ENCODE measurements at regions not wholly inside any gene's neighbourhood (a gene's known extent, or its start where the extent isn't known, plus 50 kb on each side); places are given as distances from the start of the nearest gene placed in this dataset.

- DNase-seq, result no peak
Observed at GRCh38 chr17:77809814-77810213, 148.7 kb upstream of the TNRC6C start.

GRCh38 chr17:77810536-77810935, 148.0 kb upstream of the TNRC6C start:
- no peak for DNase-seq

- DNase-seq, result no peak
Observed at GRCh38 chr17:77811521-77811920, 147.0 kb upstream of the TNRC6C start.

- no peak for DNase-seq
Observed at GRCh38 chr17:77814091-77814772, 144.3 kb upstream of the TNRC6C start.

- DNase-seq, result no peak
Observed at GRCh38 chr17:77815127-77815905, 143.2 kb upstream of the TNRC6C start.

- no peak for DNase-seq
Observed at GRCh38 chr17:77817953-77818352, 140.6 kb upstream of the TNRC6C start.

- no peak for DNase-seq
Observed at GRCh38 chr17:77819497-77819896, 139.0 kb upstream of the TNRC6C start.

- no peak for DNase-seq
Observed at GRCh38 chr17:77821114-77821513, 137.4 kb upstream of the TNRC6C start.

GRCh38 chr17:77822302-77823030, 136.0 kb upstream of the TNRC6C start:
- DNase-seq, result no peak

GRCh38 chr17:77824102-77824779, 134.3 kb upstream of the TNRC6C start:
- no peak for DNase-seq

- no peak for DNase-seq
Observed at GRCh38 chr17:77824780-77825280, 133.7 kb upstream of the TNRC6C start.

GRCh38 chr17:77825621-77826020, 132.9 kb upstream of the TNRC6C start:
- DNase-seq, result no peak

- DNase-seq, result no peak
Observed at GRCh38 chr17:77826132-77826873, 132.2 kb upstream of the TNRC6C start.

GRCh38 chr17:77827039-77827438, 131.5 kb upstream of the TNRC6C start:
- DNase-seq, result no peak

- no peak for DNase-seq
Observed at GRCh38 chr17:77827511-77827910, 131.0 kb upstream of the TNRC6C start.

- DNase-seq, result no peak
Observed at GRCh38 chr17:77828749-77829539, 129.6 kb upstream of the TNRC6C start.

- no peak for DNase-seq
Observed at GRCh38 chr17:77829843-77830799, 128.4 kb upstream of the TNRC6C start.

GRCh38 chr17:77830816-77831473, 127.6 kb upstream of the TNRC6C start:
- DNase-seq, result no peak

GRCh38 chr17:77831474-77832179, 126.9 kb upstream of the TNRC6C start:
- no peak for DNase-seq

Measured in stimulated activated CD4-positive, alpha-beta T cell treated with anti-CD3 and anti-CD28 coated beads, Interleukin-4, amount 100 ng/mL, for 1 hour (primary cell).